MM.1S (cell line): ENCODE measurements at regions not wholly inside any gene's neighbourhood (a gene's known extent, or its start where the extent isn't known, plus 50 kb on each side); places are given as distances from the start of the nearest gene placed in this dataset.

Source experiments
- DNase-seq: peaks from one replicate; pipeline ENCODE4 v3.0.0-alpha.2; 2015
- H2AFZ ChIP-seq: fragments of 300-600 bp; sonication (generic); 2 replicates; pipeline ENCODE4 v1.6.0; 2016; ENCODE audit warnings: antibody characterized with exemption, low read length
- H3F3A ChIP-seq: fragments of 300-600 bp; sonication (generic); 2 replicates; pipeline ENCODE4 v1.6.1; 2016; ENCODE audit warnings: mild to moderate bottlenecking, antibody characterized with exemption, low read length, moderate library complexity, mixed read lengths; ENCODE audit not compliant: insufficient read depth
- H3K27ac ChIP-seq: fragments of 300-600 bp; sonication (generic); 2 replicates; pipeline ENCODE4 v1.5.1; 2016; ENCODE audit warnings: mild to moderate bottlenecking, low read length
- H3K27me3 ChIP-seq: fragments of 300-600 bp; sonication (generic); replicated peaks from 2 replicates; pipeline ENCODE4 v1.6.0; 2016; ENCODE audit warnings: low read length; ENCODE audit not compliant: insufficient read depth
- H3K36me3 ChIP-seq: fragments of 300-600 bp; sonication (generic); replicated peaks from 2 replicates; pipeline ENCODE4 v1.6.1; 2016; ENCODE audit warnings: mild to moderate bottlenecking, low read length, mixed read lengths; ENCODE audit not compliant: insufficient read depth
- H3K4me1 ChIP-seq: fragments of 300-600 bp; sonication (generic); 2 replicates; pipeline ENCODE4 v1.6.1; 2016; ENCODE audit warnings: low read length, mixed read lengths
- H3K4me2 ChIP-seq: fragments of 300-600 bp; sonication (generic); 2 replicates; pipeline ENCODE4 v1.6.0; 2016; ENCODE audit warnings: low read depth, low read length
- H3K4me3 ChIP-seq: fragments of 300-600 bp; sonication (generic); 2 replicates; pipeline ENCODE4 v1.5.1; 2016; ENCODE audit warnings: low read length, mixed read lengths
- H3K79me2 ChIP-seq: fragments of 300-600 bp; sonication (generic); 2 replicates; pipeline ENCODE4 v1.6.1; 2016; ENCODE audit warnings: mixed run types, low read length, mixed read lengths
- H3K9ac ChIP-seq: fragments of 300-600 bp; sonication (generic); 2 replicates; pipeline ENCODE4 v1.6.1; 2016; ENCODE audit warnings: low read length, mixed read lengths
- H3K9me2 ChIP-seq: fragments of 300-600 bp; sonication (generic); replicated peaks from 2 replicates; pipeline ENCODE4 v1.6.1; 2016; ENCODE audit warnings: mild to moderate bottlenecking, low read length, mixed read lengths; ENCODE audit not compliant: insufficient read depth
- H3K9me3 ChIP-seq: fragments of 300-600 bp; sonication (generic); replicated peaks from 2 replicates; pipeline ENCODE4 v1.6.1; 2016; ENCODE audit warnings: mild to moderate bottlenecking, low read length, mixed read lengths; ENCODE audit not compliant: insufficient read depth
- H4K20me1 ChIP-seq: fragments of 300-600 bp; sonication (generic); 2 replicates; pipeline ENCODE4 v1.6.1; 2016; ENCODE audit warnings: mild to moderate bottlenecking, low read length, moderate library complexity, mixed read lengths; ENCODE audit not compliant: insufficient read depth
- CTCF ChIP-seq: fragments of 300-600 bp; sonication (generic); IDR thresholded peaks from 2 replicates; pipeline ENCODE4 v1.5.1; 2016; ENCODE audit warnings: antibody characterized with exemption, low read length, mixed read lengths
- EZH2 ChIP-seq: fragments of 300-600 bp; sonication (generic); optimal IDR thresholded peaks from 2 replicates; pipeline ENCODE3; 2017; ENCODE audit warnings: low read depth, mild to moderate bottlenecking, antibody characterized with exemption, low read length, mixed read lengths
- EZH2phosphoT487 ChIP-seq: fragments of 300-600 bp; sonication (generic); IDR thresholded peaks from 2 replicates; pipeline ENCODE4 v1.6.1; 2018; ENCODE audit warnings: antibody characterized with exemption, low read length

GRCh38 chr11:39011797-39012196, 2413.8 kb upstream of the RAG2 start:
- Histone ChIP-seq H2AFZ (no peak overlapping the region), H3K4me2 (no peak overlapping the region), H3K9ac (no peak overlapping the region), H3K27me3 (no peaks in the 10 kb centered on the region), H3K27ac (no peak overlapping the region), H3K79me2 (no peaks in the 10 kb centered on the region), H3K4me1 (no peaks in the 10 kb centered on the region), H3K36me3 (no peaks in the 10 kb centered on the region), H3K9me3 (no peaks in the 10 kb centered on the region), H4K20me1 (no peaks in the 10 kb centered on the region), H3K4me3 (no peak overlapping the region), H3F3A (no peaks in the 10 kb centered on the region), H3K9me2 (no peaks in the 10 kb centered on the region)
- no peak for DNase-seq
- no peak for TF ChIP-seq EZH2phosphoT487
- no peak for TF ChIP-seq EZH2
- no peak for TF ChIP-seq CTCF

- no peak overlapping the region for H2AFZ ChIP-seq
- no peak overlapping the region for H3K9ac ChIP-seq
- H4K20me1 ChIP-seq: no peaks in the 10 kb centered on the region
- H3K9me2 ChIP-seq: no peaks in the 10 kb centered on the region
- no peak for DNase-seq
- H3K4me3 ChIP-seq: no peak overlapping the region
- no peaks in the 10 kb centered on the region for H3K79me2 ChIP-seq
- H3K27me3 ChIP-seq: no peaks in the 10 kb centered on the region
- H3K4me2 ChIP-seq: no peak overlapping the region
- H3K4me1 ChIP-seq: no peaks in the 10 kb centered on the region
- no peak overlapping the region for H3K27ac ChIP-seq
- H3F3A ChIP-seq: no peaks in the 10 kb centered on the region
- no peaks in the 10 kb centered on the region for H3K36me3 ChIP-seq
- no peaks in the 10 kb centered on the region for H3K9me3 ChIP-seq
- no peak for TF ChIP-seq EZH2
Observed at GRCh38 chr11:38990841-38991240, 2392.8 kb upstream of the RAG2 start.

GRCh38 chr11:38990139-38990538, 2392.1 kb upstream of the RAG2 start:
- Histone ChIP-seq H3K79me2 (no peaks in the 10 kb centered on the region), H3K4me1 (no peaks in the 10 kb centered on the region), H3K4me2 (no peak overlapping the region), H3K27ac (no peak overlapping the region), H3K9me3 (no peaks in the 10 kb centered on the region), H3K4me3 (no peak overlapping the region), H3K9me2 (no peaks in the 10 kb centered on the region), H2AFZ (no peak overlapping the region), H3K9ac (no peak overlapping the region), H3K36me3 (no peaks in the 10 kb centered on the region), H3K27me3 (no peaks in the 10 kb centered on the region), H4K20me1 (no peaks in the 10 kb centered on the region), H3F3A (no peaks in the 10 kb centered on the region)
- no peak for TF ChIP-seq CTCF
- TF ChIP-seq EZH2phosphoT487: no peak
- TF ChIP-seq EZH2: no peak
- no peak for DNase-seq

GRCh38 chr11:38988908-38989307, 2390.9 kb upstream of the RAG2 start:
- Histone ChIP-seq H3K4me2 (no peak overlapping the region), H3K27me3 (no peaks in the 10 kb centered on the region), H3K36me3 (no peaks in the 10 kb centered on the region), H3K9me3 (no peaks in the 10 kb centered on the region), H4K20me1 (no peaks in the 10 kb centered on the region), H3F3A (no peaks in the 10 kb centered on the region), H3K4me3 (no peak overlapping the region), H3K9me2 (no peaks in the 10 kb centered on the region), H2AFZ (no peak overlapping the region), H3K9ac (no peak overlapping the region), H3K4me1 (no peaks in the 10 kb centered on the region), H3K79me2 (no peaks in the 10 kb centered on the region), H3K27ac (no peak overlapping the region)
- TF ChIP-seq EZH2phosphoT487 (no peak), CTCF (no peak), EZH2 (no peak)
- DNase-seq: no peak
